Stimulated activated CD4-positive, alpha-beta T cell treated with anti-CD3 and anti-CD28 coated beads, Interleukin-2, amount 100 ng/mL, for 24 hours (primary cell): ENCODE measurements at regions not wholly inside any gene's neighbourhood (a gene's known extent, or its start where the extent isn't known, plus 50 kb on each side); places are given as distances from the start of the nearest gene placed in this dataset.

Experiments used
- DNase-seq, 2 donors: peaks; one replicate each; pipeline ENCODE4 v3.0.0-alpha.2; 2020

DNA sequence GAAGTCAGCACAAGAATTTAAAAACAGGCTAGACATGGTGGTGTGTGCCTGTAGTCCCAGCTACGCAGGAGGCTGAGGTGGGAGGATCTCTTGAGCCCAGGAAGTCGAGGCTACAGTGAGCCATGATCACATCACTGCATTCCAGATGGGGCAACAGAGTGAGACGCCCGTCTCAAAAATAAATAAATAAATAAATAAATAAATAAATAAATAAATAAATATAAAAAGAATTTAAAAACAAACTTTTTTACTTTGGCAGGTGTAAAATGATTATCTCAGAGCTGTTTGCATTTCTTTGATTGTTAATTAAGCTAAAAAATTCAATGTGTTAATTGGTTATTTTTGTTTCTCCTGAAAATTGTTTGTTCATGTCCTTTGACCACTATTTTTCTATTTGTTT is 97.5 kb upstream of the RPS6KA3 start:
- DNase-seq = no peak

GRCh38 chrX:20363275-20363674 is 96.6 kb upstream of the RPS6KA3 start:
- no peak for DNase-seq

GRCh38 chrX:20362268-20363267 is 95.9 kb upstream of the RPS6KA3 start:
- DNase-seq = no peak

GRCh38 chrX:20361890-20362262 is 95.2 kb upstream of the RPS6KA3 start:
- no peak for DNase-seq

- DNase-seq = no peak
Measured at GRCh38 chrX:20361081-20361889, 94.6 kb upstream of the RPS6KA3 start.

DNA sequence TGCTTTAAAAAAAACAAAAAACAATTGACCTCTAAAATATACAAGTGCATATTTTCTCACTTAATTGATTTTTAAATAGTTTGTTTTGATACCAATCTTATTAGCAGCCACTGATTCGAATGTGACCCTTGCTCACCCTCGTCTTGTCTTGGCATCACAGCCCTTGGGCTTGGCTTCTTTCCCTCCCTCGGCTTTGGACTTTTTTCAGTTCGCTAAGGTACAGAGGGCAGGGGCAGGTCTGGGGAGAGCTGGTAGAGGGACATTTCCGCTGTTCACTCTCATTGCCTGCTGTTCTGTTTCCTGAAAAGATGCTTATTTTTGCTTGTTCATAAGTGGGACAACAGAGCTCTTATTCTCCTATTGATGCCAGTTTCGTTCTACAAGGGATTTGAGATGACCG is 88.5 kb upstream of the RPS6KA3 start:
- DNase-seq = no peak

DNA sequence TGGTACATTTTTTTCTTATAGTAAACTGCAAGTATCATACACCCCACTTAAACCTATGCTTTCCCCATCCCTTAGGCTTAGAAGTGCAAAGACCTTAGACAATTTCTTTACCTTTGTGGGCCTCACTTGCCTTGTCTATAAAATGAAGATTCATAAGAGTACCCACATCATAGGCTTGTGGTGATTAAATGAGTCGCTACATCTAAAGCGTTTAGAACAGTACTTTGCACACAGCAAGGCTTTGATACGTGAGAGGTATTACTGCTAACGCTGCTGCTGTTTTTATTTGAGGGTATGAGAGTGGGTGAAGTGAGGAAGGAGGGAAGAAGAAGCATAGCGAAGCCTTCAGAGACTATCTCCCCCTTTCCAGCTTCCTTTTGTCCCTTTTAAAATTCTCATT is 87.8 kb upstream of the RPS6KA3 start:
- DNase-seq = no peak

- no peak for DNase-seq
Measured at GRCh38 chrX:20352935-20353336, 86.2 kb upstream of the RPS6KA3 start.

- DNase-seq = no peak
Measured at GRCh38 chrX:20352504-20352903, 85.8 kb upstream of the RPS6KA3 start.

DNA sequence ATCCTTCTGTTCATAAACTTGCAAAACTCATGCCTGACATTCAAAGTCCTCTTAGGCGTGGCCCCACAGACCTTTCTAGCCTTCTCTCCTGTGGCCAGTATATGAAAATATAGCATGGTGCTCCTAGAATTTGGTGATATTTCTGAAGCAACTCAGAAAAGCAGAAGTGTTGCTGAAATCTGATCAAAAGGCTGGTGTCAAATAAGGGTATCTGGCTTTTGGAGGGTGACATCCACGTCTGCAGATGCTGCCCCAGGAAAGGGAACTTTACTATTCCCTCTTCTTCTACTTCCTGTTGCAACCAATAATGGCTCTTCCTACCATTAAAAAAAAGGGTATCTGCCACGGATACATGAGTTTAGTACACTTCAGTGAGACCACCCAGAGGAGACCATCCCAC is 83.9 kb upstream of the RPS6KA3 start:
- DNase-seq = no peak

DNA sequence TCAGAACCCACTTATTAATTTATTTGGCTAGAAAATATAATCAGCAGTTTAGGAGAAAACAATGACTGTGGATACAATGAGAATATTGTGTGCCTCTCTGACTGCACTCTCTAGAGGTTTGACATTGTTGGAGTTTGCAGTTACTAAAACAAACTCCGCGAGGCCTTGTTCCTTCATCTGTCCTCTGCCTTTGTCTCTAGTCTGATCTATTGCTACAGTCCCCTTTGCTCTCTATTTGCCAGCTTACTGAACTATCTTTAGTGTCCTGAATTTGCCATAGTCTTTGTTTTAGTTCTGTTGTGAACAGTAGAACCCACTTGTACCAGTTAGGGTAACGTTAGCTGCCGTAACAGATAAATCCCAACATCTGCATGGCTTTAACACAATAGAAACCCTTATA is 81.4 kb upstream of the RPS6KA3 start:
- DNase-seq = no peak

DNA sequence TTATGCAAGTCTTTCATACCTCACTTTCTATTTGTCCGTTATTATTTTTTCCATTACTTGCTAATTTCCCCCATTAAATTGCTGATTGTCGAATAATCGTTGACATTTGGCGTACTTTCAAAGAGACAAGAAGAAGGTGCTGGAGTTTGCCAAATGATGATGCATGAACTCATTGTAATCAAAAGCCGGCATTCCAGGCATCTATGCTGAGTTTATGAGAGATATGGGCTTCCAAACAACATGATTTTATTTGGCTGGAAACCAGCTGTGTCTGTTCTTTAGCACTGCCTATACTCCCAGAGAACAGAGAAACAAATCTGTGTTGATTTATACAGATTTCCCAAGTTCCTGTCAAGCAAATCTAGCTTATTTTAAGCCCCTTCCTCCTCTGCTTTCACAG is 80.8 kb upstream of the RPS6KA3 start:
- DNase-seq = no peak

GRCh38 chrX:20333672-20334071 is 67.0 kb upstream of the RPS6KA3 start:
- peak; percentile 27 for DNase-seq

- no peak for DNase-seq
Measured at GRCh38 chrX:20330545-20330944, 63.8 kb upstream of the RPS6KA3 start.

- no peak for DNase-seq
Measured at GRCh38 chrX:20329435-20329834, 62.7 kb upstream of the RPS6KA3 start.

DNA sequence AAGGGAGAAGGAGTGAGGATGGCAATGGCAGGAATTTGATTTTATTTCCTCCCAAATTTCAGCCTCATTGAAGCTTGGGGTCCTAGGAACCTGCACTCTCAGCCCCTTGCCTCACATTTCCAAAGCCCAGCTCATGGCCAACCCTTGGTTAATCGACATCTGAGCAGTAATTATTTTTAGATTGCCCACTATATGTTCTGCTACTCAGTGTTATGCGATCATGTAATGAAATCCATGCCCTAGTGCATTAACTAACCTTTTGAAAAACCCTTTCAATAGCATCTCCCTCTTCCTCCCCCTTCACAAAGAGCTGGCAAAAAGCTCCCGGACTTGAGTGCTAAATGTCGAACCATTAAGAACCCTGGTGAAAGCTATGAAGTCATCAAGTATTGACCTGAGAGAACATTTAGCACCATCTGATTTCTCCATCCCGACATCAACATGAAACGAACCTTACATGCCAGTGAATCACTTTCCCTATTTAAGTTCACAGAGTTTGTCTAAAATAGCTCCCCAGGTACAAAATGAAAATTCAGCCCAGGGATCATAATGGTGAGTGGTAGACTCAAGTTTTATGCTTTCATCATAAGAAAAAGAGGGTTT is 59.2 kb upstream of the RPS6KA3 start:
- no peak for DNase-seq

DNA sequence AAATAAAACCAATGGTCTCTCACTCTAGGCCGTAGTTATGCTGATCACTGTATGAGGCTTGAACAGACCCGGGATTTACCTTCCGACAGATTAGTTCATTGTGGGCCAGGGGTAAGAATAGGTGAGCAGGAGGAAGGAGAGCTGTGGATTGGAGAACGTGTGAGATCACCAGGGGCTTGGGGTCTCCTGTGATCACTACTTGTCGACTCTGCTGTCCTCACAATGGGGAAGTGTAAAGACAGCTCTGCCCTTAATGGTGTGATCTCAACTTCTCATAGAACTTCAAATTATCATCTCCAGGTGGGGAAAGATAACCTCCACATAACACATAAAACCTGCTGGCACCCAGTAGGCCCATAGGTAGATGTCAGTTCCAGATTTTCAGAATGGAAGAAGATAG is 56.2 kb upstream of the RPS6KA3 start:
- no peak for DNase-seq

DNA sequence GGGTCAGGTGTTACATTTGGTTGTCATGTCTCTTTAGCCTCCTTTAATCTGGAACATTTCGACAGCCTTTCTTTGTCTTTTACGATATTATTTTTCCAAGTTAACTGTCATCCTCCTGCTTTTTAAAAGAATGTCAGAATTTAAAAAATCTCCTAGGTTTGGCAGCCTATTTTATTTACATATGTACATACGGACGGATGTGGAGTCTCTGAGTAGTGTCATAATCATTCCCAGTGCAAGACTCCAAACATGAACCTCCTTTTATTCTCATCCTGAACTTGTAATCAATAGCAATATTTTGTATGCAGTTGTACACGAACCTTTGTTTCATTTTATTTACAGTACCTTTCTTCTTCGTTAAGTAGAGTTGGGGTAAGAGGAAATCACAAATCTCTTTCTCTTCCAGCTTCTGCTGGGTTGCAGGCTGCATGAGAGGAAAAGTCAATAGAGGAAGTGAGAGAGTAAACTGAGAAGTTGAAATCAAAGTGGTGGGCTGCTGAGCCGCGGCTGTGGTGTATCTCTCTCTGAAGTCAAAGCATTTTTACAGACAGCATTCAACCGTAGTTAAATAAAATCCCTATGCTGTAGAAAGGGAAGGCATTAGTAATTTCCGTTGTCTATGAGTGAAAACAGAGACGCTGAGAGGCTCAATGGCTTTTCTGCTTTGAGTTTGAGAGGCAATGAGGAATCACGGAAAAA is 53.9 kb upstream of the RPS6KA3 start:
- peak in 1 of 2 donors; percentile 1 for DNase-seq

DNA sequence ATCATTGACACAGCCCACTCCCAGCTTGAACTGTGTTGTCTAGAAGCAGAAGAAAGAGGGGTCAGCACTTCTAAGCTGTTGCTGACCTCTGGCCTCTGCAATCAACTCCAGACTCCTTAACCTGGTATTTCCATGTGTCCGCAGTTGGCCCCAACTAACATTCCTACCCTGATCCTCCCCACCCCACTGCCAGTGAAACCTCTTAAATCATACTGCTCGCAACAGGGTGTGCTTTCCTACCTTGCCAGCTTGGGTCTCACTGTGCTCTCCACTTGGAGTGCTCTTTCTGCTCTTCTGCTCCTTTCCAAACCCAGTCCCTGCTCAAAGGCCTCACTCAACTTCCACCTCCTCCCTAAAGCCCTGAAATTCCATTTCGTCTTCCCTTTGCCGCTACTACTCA is 52.3 kb upstream of the RPS6KA3 start:
- DNase-seq = no peak

DNA sequence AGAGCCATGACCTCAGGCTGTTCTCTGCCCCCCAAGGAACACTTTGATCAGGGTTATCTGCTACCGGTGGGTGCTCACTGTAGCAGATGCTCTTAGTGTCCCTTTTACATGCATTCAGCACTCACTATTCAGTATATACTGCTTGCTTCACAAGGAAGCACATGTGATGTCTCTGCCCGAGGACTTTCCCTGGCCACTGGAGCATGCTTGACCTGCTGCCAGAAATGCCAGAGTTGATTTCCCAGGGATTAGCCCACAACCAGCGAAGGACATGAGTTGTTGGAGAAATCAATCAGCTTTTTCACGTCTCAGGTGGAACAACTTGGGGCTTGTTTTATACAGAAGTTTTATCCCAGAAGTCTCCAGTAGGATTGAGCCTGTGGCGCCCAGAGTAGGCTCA is 51.2 kb upstream of the RPS6KA3 start:
- DNase-seq = no peak
